ENCODE measurements at regions not wholly inside any gene's neighbourhood (a gene's known extent, or its start where the extent isn't known, plus 50 kb on each side); places are given as distances from the start of the nearest gene placed in this dataset.

DNA sequence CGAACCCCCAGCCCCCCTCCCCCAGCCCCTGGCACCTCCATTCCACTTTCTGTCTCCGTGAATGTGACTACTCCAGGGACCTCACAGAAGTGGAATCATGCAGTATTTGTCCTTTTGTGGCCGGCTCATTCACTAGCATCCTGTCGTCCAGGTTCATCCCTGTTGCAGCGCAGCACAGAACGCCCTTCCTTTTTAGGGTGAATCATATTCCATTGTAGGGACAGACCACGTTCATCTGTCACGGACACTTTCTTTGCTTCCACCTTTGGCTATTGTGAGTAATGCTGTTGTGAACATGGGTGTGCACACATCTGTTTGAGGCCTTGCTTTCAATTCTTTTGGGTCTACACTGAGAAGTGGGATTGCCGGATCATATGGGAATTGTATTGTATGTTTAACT, 148.9 kb upstream of the IQSEC1 start:
- TF ChIP-seq, protein P1, sequence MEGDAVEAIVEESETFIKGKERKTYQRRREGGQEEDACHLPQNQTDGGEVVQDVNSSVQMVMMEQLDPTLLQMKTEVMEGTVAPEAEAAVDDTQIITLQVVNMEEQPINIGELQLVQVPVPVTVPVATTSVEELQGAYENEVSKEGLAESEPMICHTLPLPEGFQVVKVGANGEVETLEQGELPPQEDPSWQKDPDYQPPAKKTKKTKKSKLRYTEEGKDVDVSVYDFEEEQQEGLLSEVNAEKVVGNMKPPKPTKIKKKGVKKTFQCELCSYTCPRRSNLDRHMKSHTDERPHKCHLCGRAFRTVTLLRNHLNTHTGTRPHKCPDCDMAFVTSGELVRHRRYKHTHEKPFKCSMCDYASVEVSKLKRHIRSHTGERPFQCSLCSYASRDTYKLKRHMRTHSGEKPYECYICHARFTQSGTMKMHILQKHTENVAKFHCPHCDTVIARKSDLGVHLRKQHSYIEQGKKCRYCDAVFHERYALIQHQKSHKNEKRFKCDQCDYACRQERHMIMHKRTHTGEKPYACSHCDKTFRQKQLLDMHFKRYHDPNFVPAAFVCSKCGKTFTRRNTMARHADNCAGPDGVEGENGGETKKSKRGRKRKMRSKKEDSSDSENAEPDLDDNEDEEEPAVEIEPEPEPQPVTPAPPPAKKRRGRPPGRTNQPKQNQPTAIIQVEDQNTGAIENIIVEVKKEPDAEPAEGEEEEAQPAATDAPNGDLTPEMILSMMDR (IDR thresholded peaks at IDR 0.05; ENCODE audit: poor library complexity, severe bottlenecking) = no peak
- Histone ChIP-seq H3K36me3 (ENCODE audit: low read depth) (no peaks in the 10 kb centered on the region), H3K9me3 (ENCODE audit: severe bottlenecking) (no peaks in the 10 kb centered on the region), H3K4me1 (ENCODE audit: insufficient read depth, poor library complexity, severe bottlenecking) (peaks cover 5% of the 10 kb centered on the region), H3K27me3 (ENCODE audit: insufficient read depth, poor library complexity, severe bottlenecking) (no peaks in the 10 kb centered on the region), H3K4me3 (ENCODE audit: severe bottlenecking) (no peak overlapping the region), H3K27ac (ENCODE audit: poor library complexity, severe bottlenecking) (no peak overlapping the region)
- no peak for DNase-seq (ENCODE audit: low spot score)
- no peak for ATAC-seq (ENCODE audit: low read depth)

DNA sequence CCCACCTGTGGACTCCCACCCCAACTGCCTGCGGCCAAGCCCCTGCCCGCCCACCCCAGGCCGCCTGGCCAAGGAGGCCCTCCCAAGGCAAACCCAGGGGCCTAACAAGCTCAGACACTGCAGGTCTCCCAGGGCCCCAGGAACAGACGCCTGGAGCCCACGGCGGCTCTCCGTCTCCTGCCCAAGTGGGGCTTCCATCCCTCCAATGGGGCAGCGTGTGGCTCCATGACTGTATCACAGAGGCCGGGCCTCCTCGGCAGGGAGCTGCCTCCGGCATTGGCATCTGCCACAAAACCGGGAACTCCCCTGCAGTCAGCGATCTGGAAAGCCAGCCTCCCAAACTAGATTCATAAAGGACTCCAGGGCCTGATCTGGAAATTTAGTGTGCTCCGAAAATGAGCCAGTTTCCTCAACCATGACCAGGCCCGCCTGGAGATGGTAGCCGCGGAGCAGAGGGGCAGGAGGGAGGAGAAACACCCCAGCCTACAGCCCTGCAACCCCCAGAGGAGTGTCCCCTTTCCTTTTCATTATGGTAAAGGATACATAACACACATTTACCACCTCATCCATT, 148.3 kb upstream of the IQSEC1 start:
- Histone ChIP-seq H3K9me3 (ENCODE audit: severe bottlenecking) (no peaks in the 10 kb centered on the region), H3K27ac (ENCODE audit: poor library complexity, severe bottlenecking) (no peak overlapping the region)

DNA sequence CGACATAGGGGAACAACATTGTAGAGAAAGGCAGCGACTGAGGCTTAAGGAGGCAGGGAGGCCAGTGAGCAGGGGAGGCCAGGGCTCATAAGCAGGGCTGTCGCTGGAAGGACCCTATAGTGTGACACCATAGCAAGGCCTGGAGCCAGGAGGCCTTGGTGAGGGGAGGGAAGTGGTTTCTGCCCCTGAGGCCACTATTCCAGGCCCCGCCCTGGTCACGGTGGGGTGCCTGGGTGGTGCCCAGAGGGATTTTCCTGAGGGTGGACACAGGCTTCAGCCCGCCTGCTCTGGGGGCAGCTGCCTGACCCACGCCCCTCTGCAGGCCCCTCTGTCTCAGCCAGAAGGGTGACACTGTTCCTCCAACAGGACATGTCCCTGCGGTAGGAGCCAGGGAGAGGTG, 147.8 kb upstream of the IQSEC1 start:
- peaks cover 10% of the 10 kb centered on the region for H3K4me1 ChIP-seq (ENCODE audit: insufficient read depth, poor library complexity, severe bottlenecking)
- H3K9me3 ChIP-seq (ENCODE audit: severe bottlenecking) = no peaks in the 10 kb centered on the region
- no peak overlapping the region for H3K27ac ChIP-seq (ENCODE audit: poor library complexity, severe bottlenecking)
- no peak overlapping the region for H3K4me3 ChIP-seq (ENCODE audit: severe bottlenecking)
- no peak for ATAC-seq (ENCODE audit: low read depth)
- DNase-seq (ENCODE audit: low spot score) = no peak
- H3K27me3 ChIP-seq (ENCODE audit: insufficient read depth, poor library complexity, severe bottlenecking) = no peaks in the 10 kb centered on the region
- H3K36me3 ChIP-seq (ENCODE audit: low read depth) = no peaks in the 10 kb centered on the region
- TF ChIP-seq, protein P1 (IDR thresholded peaks at IDR 0.05; ENCODE audit: poor library complexity, severe bottlenecking) = no peak

More for the DNA sequence above, 148.3 kb upstream of the IQSEC1 start:
- DNase-seq (ENCODE audit: low spot score) (no peak), ATAC-seq (ENCODE audit: low read depth) (no peak)
- Histone ChIP-seq H3K27me3 (ENCODE audit: insufficient read depth, poor library complexity, severe bottlenecking) (no peaks in the 10 kb centered on the region), H3K4me1 (ENCODE audit: insufficient read depth, poor library complexity, severe bottlenecking) (peaks cover 5% of the 10 kb centered on the region), H3K4me3 (ENCODE audit: severe bottlenecking) (no peak overlapping the region), H3K36me3 (ENCODE audit: low read depth) (no peaks in the 10 kb centered on the region)
- TF ChIP-seq, protein P1 (IDR thresholded peaks at IDR 0.05; ENCODE audit: poor library complexity, severe bottlenecking) = no peak

DNA sequence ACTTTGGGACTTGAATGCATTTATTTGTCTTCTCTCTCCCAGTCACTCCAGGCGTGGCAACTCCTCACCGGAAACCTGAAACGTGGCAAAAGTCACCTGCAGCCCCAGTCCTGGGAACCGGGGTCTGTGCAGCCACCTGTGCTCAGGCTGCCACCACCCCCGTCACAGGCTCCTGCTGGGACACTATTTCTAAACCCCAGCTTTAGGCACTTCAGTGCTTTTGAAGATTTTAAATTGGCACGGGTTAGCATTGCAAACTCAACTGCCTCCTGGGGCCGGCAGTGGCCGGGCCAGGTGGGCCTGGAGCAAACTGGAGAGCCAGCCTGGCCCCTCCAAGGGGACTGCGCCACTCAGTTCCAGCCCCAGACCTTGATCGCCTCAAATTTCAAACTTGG, 146.7 kb upstream of the IQSEC1 start:
- DNase-seq (ENCODE audit: low spot score) (no peak), ATAC-seq (ENCODE audit: low read depth) (no peak)
- TF ChIP-seq, protein P1 (IDR thresholded peaks at IDR 0.05; ENCODE audit: poor library complexity, severe bottlenecking) = no peak
- no peaks in the 10 kb centered on the region for H3K27me3 ChIP-seq (ENCODE audit: insufficient read depth, poor library complexity, severe bottlenecking)
- H3K4me3 ChIP-seq (ENCODE audit: severe bottlenecking) = no peak overlapping the region
- H3K27ac ChIP-seq (ENCODE audit: poor library complexity, severe bottlenecking) = no peak overlapping the region
- peaks cover 10% of the 10 kb centered on the region for H3K4me1 ChIP-seq (ENCODE audit: insufficient read depth, poor library complexity, severe bottlenecking)
- H3K36me3 ChIP-seq (ENCODE audit: low read depth) = no peaks in the 10 kb centered on the region
- H3K9me3 ChIP-seq (ENCODE audit: severe bottlenecking) = no peaks in the 10 kb centered on the region

DNA sequence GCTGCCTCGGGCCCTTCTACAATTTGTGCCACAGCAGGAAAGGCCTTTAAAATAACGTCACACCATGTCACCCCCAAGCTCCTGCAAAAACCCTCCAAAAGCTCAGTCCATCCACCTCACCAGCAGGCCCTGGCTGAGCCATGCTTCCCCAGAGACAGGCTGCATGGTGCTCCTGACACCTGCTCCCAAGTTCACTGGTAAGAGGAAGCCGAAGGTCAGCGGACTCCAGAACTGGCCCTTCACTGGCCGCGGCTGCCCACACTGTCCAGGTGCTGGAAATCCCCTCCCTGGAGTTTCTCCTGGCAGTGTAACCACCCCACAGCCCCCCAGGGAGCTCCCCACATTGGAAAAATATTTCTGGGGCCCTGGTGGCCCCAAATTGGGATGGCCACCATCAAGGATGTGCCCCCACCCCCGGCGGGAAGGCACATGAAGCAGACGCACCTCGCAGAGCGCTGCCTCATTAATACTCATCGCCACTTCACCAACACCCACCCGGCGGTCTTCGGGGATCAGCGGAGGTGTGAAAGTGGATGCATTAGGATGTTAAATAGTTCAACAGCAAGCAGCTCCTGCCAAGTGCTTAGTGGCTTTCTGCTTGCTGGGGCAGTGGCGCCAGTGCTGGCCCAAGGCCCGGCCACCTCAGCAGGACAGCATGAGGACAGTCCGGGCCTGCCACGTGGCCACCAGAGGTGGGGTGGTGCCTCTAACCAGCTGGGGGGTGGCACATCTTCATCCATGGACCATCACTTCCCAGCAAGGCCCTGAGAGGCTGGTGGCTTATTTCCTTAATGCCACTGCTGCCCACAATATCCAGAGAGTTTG, 146.1 kb upstream of the IQSEC1 start:
- Histone ChIP-seq H3K36me3 (ENCODE audit: low read depth) (no peaks in the 10 kb centered on the region), H3K4me3 (ENCODE audit: severe bottlenecking) (no peak overlapping the region), H3K27ac (ENCODE audit: poor library complexity, severe bottlenecking) (peak overlapping the region; percentile 37), H3K27me3 (ENCODE audit: insufficient read depth, poor library complexity, severe bottlenecking) (no peaks in the 10 kb centered on the region), H3K4me1 (ENCODE audit: insufficient read depth, poor library complexity, severe bottlenecking) (peaks cover 10% of the 10 kb centered on the region), H3K9me3 (ENCODE audit: severe bottlenecking) (no peaks in the 10 kb centered on the region)
- no peak for ATAC-seq (ENCODE audit: low read depth)
- no peak for DNase-seq (ENCODE audit: low spot score)
- TF ChIP-seq, protein P1 (IDR thresholded peaks at IDR 0.05; ENCODE audit: poor library complexity, severe bottlenecking) = no peak
